ENCODE measurements at regions not wholly inside any gene's neighbourhood (a gene's known extent, or its start where the extent isn't known, plus 50 kb on each side); places are given as distances from the start of the nearest gene placed in this dataset.

DNA sequence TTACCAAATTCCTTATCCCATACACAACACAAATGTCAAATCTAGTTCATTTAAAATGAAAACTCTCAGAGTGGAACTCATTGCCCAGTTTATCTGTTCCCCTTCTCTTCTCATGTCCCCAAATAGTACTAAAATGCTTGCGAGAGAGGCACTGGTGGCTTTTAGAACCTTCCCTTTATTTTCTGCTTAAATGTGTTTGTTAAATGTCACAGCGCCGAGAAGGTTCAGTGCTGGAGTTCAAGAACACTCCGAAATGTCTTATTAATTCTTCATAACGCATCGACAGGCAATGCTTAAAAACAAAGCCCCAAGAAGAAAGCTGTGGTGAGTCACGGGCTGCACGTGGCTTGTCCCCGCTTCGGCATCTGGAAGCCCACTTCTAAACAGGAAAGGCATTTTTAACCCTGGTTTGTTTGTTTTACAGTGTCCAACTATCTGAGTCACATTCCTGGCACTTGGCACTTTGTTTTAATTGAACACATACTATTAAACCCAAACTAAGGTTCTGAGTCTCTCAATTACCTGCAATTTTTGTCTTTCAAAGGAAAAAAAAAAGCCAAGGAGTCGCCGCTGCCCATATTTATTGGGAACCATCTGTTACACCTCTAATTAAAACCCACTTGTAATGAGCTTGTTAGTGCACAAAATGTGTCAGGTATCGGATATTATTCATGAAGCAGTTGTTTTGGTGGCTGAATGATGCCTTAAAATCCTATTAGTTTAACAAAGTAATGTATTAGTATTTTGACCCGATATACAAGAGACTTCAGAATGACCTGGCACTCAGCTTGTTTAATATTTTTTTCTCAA, 49.9 kb upstream of the MGMT start:
- Mint-ChIP-seq H3K27me3 (ENCODE audit: unreplicated experiment) (no peaks in the 10 kb centered on the region), H3K4me1 (ENCODE audit: low read depth, unreplicated experiment) (peaks cover 17% of the 10 kb centered on the region), H3K36me3 (ENCODE audit: unreplicated experiment) (peaks cover 4% of the 10 kb centered on the region), H3K4me3 (ENCODE audit: unreplicated experiment) (no peak overlapping the region), H3K9me3 (ENCODE audit: unreplicated experiment) (peaks cover 1% of the 10 kb centered on the region), H3K27ac (ENCODE audit: unreplicated experiment) (no peak overlapping the region)
- TF ChIP-seq, protein P1, sequence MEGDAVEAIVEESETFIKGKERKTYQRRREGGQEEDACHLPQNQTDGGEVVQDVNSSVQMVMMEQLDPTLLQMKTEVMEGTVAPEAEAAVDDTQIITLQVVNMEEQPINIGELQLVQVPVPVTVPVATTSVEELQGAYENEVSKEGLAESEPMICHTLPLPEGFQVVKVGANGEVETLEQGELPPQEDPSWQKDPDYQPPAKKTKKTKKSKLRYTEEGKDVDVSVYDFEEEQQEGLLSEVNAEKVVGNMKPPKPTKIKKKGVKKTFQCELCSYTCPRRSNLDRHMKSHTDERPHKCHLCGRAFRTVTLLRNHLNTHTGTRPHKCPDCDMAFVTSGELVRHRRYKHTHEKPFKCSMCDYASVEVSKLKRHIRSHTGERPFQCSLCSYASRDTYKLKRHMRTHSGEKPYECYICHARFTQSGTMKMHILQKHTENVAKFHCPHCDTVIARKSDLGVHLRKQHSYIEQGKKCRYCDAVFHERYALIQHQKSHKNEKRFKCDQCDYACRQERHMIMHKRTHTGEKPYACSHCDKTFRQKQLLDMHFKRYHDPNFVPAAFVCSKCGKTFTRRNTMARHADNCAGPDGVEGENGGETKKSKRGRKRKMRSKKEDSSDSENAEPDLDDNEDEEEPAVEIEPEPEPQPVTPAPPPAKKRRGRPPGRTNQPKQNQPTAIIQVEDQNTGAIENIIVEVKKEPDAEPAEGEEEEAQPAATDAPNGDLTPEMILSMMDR (IDR thresholded peaks at IDR 0.05; ENCODE audit: partially characterized antibody, unreplicated experiment), result no peak
- no peak for DNase-seq
